ENCODE measurements at regions not wholly inside any gene's neighbourhood (a gene's known extent, or its start where the extent isn't known, plus 50 kb on each side); places are given as distances from the start of the nearest gene placed in this dataset.

DNA sequence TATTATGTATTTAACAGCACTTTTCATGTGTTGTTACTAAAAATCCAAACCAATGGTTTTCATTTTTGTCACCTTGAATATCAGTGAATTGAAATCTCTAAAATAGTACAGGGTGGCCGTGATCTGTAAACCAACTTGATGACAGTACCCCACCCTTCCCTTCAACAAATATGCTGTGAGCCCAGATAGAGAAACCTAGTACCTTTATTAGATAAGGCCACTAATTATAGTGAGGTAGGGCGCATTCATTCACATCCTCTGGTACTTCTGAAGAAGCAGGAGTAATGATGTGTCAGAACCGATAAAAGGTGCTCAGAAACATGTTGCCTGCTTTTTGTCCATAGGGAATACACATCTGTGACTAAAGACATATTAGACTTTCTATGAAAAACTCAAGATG, 409.5 kb downstream of the GJA1 start:
- no peak for TF ChIP-seq JUN (CRISPR knock-in tag; IDR thresholded peaks at IDR 0.05)
- TF ChIP-seq ONECUT2 (CRISPR knock-in tag; IDR thresholded peaks at IDR 0.05): no peak
- no peak for TF ChIP-seq RFXAP (CRISPR knock-in tag; IDR thresholded peaks at IDR 0.05; ENCODE audit: borderline replicate concordance)
